GM23248 (cell line): ENCODE measurements at regions not wholly inside any gene's neighbourhood (a gene's known extent, or its start where the extent isn't known, plus 50 kb on each side); places are given as distances from the start of the nearest gene placed in this dataset.

Experiments
- EZH2 ChIP-seq: fragments of 200-600 bp; sonication (generic); IDR thresholded peaks from 2 replicates; pipeline ENCODE4 v1.6.1; 2018; ENCODE audit warnings: antibody characterized with exemption, mild to moderate bottlenecking; ENCODE audit not compliant: insufficient read depth, poor library complexity, severe bottlenecking
- EZH2phosphoT487 ChIP-seq: fragments of 200-600 bp; sonication (generic); IDR thresholded peaks from 2 replicates; pipeline ENCODE4 v1.6.1; 2018; ENCODE audit warnings: antibody characterized with exemption, moderate library complexity, mild to moderate bottlenecking, low read depth; ENCODE audit not compliant: insufficient read depth

GRCh38 chr15:38187630-38188313 lies 64.9 kb upstream of the SPRED1 start:
- no peak for TF ChIP-seq EZH2
- TF ChIP-seq EZH2phosphoT487 = no peak
